RWPE1 (cell line): ENCODE measurements at regions not wholly inside any gene's neighbourhood (a gene's known extent, or its start where the extent isn't known, plus 50 kb on each side); places are given as distances from the start of the nearest gene placed in this dataset.

Source experiments
- CTCF ChIA-PET: fragments of 350-600 bp; sonication (Branson Sonifier 250); formaldehyde crosslinking; extraction: SDS; loops from one replicate; lab custom pipeline; 2021; lab: Yijun Ruan, JAX
- POLR2A ChIA-PET: fragments of 400-600 bp; formaldehyde crosslinking; extraction: SDS; loops from one replicate; lab custom pipeline; 2020; ENCODE audit warnings: antibody characterized with exemption; ENCODE audit not compliant: low non-redundant PET; lab: Yijun Ruan, JAX
- DNase-seq: peaks from one replicate; pipeline ENCODE4 v3.0.0; 2012; ENCODE audit warnings: low spot score
- H3K27ac ChIP-seq: fragments of 450-650 bp; 2 replicates; pipeline ENCODE4 v1.5.1; 2017
- CTCF ChIP-seq: fragments of 450-650 bp; conservative IDR thresholded peaks from 2 replicates; pipeline ENCODE4 v1.5.1; 2017; ENCODE audit warnings: low read depth, mild to moderate bottlenecking

- CTCF ChIA-PET: interaction anchor here (0.6 kb wide), 1 partner anchor 1449 kb away, joined by 4 read pairs; no protein-coding TSS in a partner anchor
- TF ChIP-seq CTCF: no peak
- H3K27ac ChIP-seq: no peak overlapping the region
- DNase-seq: no peak
- POLR2A ChIA-PET: no interaction called here
Measured at GRCh38 chr14:42095155-42095554, 488.5 kb downstream of the LRFN5 start.

GRCh38 chr14:42090122-42090521 is 483.4 kb downstream of the LRFN5 start:
- DNase-seq: no peak
- no peak for TF ChIP-seq CTCF
- ChIA-PET POLR2A (no interaction called here), CTCF (no interaction called here)
- H3K27ac ChIP-seq: no peak overlapping the region

- ChIA-PET POLR2A (no interaction called here), CTCF (interaction anchor here (0.7 kb wide), 1 partner anchor 252 kb away, joined by 3 read pairs; no protein-coding TSS in a partner anchor)
- no peak for TF ChIP-seq CTCF
- DNase-seq: no peak
- no peak overlapping the region for H3K27ac ChIP-seq
Measured at GRCh38 chr14:42079911-42080310, 473.2 kb downstream of the LRFN5 start.

- POLR2A ChIA-PET: no interaction called here
- TF ChIP-seq CTCF: no peak
- H3K27ac ChIP-seq: no peak overlapping the region
- DNase-seq: no peak
- CTCF ChIA-PET: no interaction called here
Measured at GRCh38 chr14:42078345-42078744, 471.7 kb downstream of the LRFN5 start.

GRCh38 chr14:42070031-42070430 is 463.4 kb downstream of the LRFN5 start:
- DNase-seq: no peak
- ChIA-PET CTCF (no interaction called here), POLR2A (no interaction called here)
- TF ChIP-seq CTCF: no peak
- H3K27ac ChIP-seq: no peak overlapping the region

GRCh38 chr14:42057111-42057510 is 450.4 kb downstream of the LRFN5 start:
- ChIA-PET POLR2A (no interaction called here), CTCF (interaction anchor here (0.6 kb wide), 1 partner anchor 205 kb away, joined by 3 read pairs; no protein-coding TSS in a partner anchor)
- DNase-seq: no peak
- H3K27ac ChIP-seq: no peak overlapping the region
- no peak for TF ChIP-seq CTCF
